ENCODE measurements at regions not wholly inside any gene's neighbourhood (a gene's known extent, or its start where the extent isn't known, plus 50 kb on each side); places are given as distances from the start of the nearest gene placed in this dataset.

DNA sequence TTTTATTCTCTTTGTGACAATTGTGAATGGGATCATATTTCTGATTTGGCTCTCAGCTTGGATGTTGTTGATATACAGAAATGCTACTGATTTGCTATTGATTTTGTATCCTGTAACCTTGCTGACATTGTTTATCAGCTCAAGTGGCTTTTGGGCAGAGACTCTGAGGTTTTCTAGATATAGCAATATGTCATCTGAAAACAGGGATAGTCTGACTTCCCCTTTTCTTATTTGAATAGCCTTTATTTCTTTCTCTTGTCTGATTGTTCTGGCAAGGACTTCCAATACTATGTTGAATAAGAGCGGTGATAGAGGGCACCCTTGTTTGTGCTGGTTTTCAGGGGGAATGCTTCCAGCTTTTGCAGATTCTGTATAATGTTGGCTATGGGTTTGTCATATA lies 150.8 kb downstream of the FASLG start:
- TF ChIP-seq, protein P1, sequence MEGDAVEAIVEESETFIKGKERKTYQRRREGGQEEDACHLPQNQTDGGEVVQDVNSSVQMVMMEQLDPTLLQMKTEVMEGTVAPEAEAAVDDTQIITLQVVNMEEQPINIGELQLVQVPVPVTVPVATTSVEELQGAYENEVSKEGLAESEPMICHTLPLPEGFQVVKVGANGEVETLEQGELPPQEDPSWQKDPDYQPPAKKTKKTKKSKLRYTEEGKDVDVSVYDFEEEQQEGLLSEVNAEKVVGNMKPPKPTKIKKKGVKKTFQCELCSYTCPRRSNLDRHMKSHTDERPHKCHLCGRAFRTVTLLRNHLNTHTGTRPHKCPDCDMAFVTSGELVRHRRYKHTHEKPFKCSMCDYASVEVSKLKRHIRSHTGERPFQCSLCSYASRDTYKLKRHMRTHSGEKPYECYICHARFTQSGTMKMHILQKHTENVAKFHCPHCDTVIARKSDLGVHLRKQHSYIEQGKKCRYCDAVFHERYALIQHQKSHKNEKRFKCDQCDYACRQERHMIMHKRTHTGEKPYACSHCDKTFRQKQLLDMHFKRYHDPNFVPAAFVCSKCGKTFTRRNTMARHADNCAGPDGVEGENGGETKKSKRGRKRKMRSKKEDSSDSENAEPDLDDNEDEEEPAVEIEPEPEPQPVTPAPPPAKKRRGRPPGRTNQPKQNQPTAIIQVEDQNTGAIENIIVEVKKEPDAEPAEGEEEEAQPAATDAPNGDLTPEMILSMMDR (IDR thresholded peaks at IDR 0.05; ENCODE audit: unreplicated experiment), result no peak
- Mint-ChIP-seq H3K4me3 (no peak overlapping the region), H3K4me1 (peaks cover 3% of the 10 kb centered on the region), H3K36me3 (peaks cover 7% of the 10 kb centered on the region), H3K9me3 (peaks cover 16% of the 10 kb centered on the region), H3K27me3 (ENCODE audit: low read depth) (no peaks in the 10 kb centered on the region), H3K27ac (no peak overlapping the region)
- DNase-seq (ENCODE audit: low spot score in 2 of 2, unreplicated experiment in 2 of 2), result no peak

DNA sequence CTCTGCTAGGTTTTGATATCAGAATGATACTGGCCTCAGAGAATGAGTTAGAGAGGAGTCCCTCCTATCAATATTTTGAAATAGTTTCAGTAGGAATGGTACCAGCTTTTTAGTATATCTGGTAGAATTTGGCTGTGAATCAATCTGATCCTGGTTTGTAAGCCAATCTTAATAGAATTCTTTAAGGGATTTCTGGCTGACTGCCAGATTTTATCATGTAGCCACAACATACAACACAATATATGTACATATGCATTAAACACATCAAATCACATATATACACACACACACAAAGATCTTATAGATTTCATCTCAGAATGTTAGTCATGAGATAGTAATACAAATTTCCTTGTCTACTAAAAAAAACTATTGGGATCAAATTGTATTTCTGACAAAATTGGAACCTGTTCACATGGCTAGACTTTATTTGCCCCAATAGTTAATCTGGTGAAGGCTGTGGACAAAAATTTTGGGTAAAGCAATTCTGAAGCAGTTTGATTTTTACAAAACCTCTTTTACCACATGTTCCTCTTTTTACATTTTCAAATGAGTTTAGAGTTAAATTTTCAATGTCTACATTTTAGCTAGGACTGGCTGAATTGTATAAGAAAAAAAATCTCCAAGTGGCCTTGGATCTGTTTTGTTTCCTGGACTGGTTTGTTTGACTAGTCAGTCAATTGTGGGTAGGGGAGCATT lies 151.7 kb downstream of the FASLG start:
- peaks cover 25% of the 10 kb centered on the region for H3K9me3 Mint-ChIP-seq
- TF ChIP-seq, protein P1 (IDR thresholded peaks at IDR 0.05; ENCODE audit: unreplicated experiment), result no peak
- no peak overlapping the region for H3K4me3 Mint-ChIP-seq
- peaks cover 9% of the 10 kb centered on the region for H3K36me3 Mint-ChIP-seq
- DNase-seq (ENCODE audit: low spot score in 2 of 2, unreplicated experiment in 2 of 2), result no peak
- H3K4me1 Mint-ChIP-seq, result peaks cover 3% of the 10 kb centered on the region
- no peaks in the 10 kb centered on the region for H3K27me3 Mint-ChIP-seq (ENCODE audit: low read depth)
- no peak overlapping the region for H3K27ac Mint-ChIP-seq

DNA sequence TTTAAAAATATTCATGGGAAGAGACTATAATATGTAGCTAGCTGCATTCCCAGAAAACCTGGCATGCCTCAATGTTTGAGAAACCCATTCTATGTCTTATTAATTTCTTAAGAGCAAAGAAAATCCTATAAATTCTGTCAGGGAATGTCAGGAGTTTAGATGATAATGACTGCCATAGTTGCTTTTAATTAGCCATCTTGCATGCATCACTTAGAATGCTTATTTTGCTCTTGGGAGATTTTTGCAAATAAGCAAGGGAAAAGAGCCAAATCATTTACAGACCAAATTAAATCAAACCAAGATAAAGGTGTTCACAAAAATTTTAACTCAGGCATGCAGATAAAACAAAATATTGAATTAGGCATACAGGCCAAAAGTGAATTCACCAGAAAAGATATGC lies 152.8 kb downstream of the FASLG start:
- no peaks in the 10 kb centered on the region for H3K27me3 Mint-ChIP-seq (ENCODE audit: low read depth)
- peaks cover 28% of the 10 kb centered on the region for H3K9me3 Mint-ChIP-seq
- H3K36me3 Mint-ChIP-seq, result peaks cover 9% of the 10 kb centered on the region
- no peak for DNase-seq (ENCODE audit: low spot score in 2 of 2, unreplicated experiment in 2 of 2)
- no peak overlapping the region for H3K27ac Mint-ChIP-seq
- peaks cover 3% of the 10 kb centered on the region for H3K4me1 Mint-ChIP-seq
- H3K4me3 Mint-ChIP-seq, result no peak overlapping the region
- TF ChIP-seq, protein P1 (IDR thresholded peaks at IDR 0.05; ENCODE audit: unreplicated experiment), result no peak

DNA sequence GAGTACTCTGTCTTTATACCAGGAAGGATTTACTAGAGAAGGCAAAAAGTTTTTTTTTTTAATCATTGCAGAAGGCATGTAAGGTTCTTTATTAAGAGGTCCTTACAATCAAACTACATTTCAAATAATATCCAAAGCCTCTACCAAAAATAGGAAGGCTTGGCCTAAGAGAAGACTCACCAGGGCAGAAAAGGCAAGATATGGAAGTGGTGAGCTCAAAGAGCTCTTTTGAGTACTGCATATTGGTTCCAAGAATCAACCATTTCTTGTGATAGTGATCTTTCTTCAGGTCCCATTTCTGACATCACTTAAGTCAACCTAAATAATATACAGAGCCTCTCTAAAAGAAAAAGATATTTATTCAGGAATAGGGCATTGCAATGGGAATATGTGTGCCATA lies 153.2 kb downstream of the FASLG start:
- H3K27me3 Mint-ChIP-seq (ENCODE audit: low read depth), result no peaks in the 10 kb centered on the region
- H3K36me3 Mint-ChIP-seq, result peaks cover 9% of the 10 kb centered on the region
- DNase-seq (ENCODE audit: low spot score in 2 of 2, unreplicated experiment in 2 of 2), result no peak
- H3K4me3 Mint-ChIP-seq, result no peak overlapping the region
- H3K27ac Mint-ChIP-seq, result no peak overlapping the region
- TF ChIP-seq, protein P1 (IDR thresholded peaks at IDR 0.05; ENCODE audit: unreplicated experiment), result no peak
- peaks cover 28% of the 10 kb centered on the region for H3K9me3 Mint-ChIP-seq
- H3K4me1 Mint-ChIP-seq, result peaks cover 3% of the 10 kb centered on the region

DNA sequence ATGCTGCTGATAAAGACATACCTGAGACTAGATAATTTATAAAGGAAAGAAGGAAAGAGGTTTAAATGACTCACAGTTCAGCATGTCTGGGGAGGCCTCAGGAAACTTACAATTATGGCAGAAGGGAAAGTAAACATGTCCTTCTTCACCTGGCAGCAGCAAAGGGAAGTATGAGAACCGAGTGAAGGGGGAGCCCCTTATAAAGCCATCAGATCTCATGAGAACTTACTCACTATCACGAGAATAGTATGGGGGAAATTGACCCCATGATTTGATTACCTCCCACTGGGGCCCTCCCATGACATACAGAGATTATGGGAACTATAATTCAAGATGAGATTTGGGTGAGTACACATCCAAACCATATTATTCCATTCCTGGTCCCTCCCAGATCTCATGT lies 154.4 kb downstream of the FASLG start:
- no peak overlapping the region for H3K4me3 Mint-ChIP-seq
- TF ChIP-seq, protein P1 (IDR thresholded peaks at IDR 0.05; ENCODE audit: unreplicated experiment), result no peak
- no peaks in the 10 kb centered on the region for H3K27me3 Mint-ChIP-seq (ENCODE audit: low read depth)
- DNase-seq (ENCODE audit: low spot score in 2 of 2, unreplicated experiment in 2 of 2), result no peak
- no peak overlapping the region for H3K27ac Mint-ChIP-seq
- peaks cover 3% of the 10 kb centered on the region for H3K4me1 Mint-ChIP-seq
- peaks cover 23% of the 10 kb centered on the region for H3K9me3 Mint-ChIP-seq
- H3K36me3 Mint-ChIP-seq, result peaks cover 4% of the 10 kb centered on the region

Measured in mesothelial cell of epicardium (in vitro differentiated cells).